ENCODE measurements at regions not wholly inside any gene's neighbourhood (a gene's known extent, or its start where the extent isn't known, plus 50 kb on each side); places are given as distances from the start of the nearest gene placed in this dataset.

GRCh38 chr19:30297969-30298368 is 74.2 kb upstream of the ZNF536 start (continued):
- TF ChIP-seq CTCF (IDR thresholded peaks at IDR 0.05; ENCODE audit: control extremely low read depth in 1 of 3, insufficient read depth in 1 of 3, low read depth in 1 of 3, low read length in 3 of 3), result no peak
- no peak for TF ChIP-seq MAFK (IDR thresholded peaks at IDR 0.05; ENCODE audit: low read depth, low read length)
- TF ChIP-seq CEBPB (IDR thresholded peaks at IDR 0.05; ENCODE audit: low read depth, low read length), result no peak

Data from H1 (cell line).